GM18858 (cell line): ENCODE measurements at regions not wholly inside any gene's neighbourhood (a gene's known extent, or its start where the extent isn't known, plus 50 kb on each side); places are given as distances from the start of the nearest gene placed in this dataset.

Experiments used
- ATAC-seq: cut with Tn5 transposase; IDR thresholded peaks from one replicate; pipeline ENCODE4 v1.9.1; 2021; ENCODE audit not compliant: unreplicated experiment

DNA sequence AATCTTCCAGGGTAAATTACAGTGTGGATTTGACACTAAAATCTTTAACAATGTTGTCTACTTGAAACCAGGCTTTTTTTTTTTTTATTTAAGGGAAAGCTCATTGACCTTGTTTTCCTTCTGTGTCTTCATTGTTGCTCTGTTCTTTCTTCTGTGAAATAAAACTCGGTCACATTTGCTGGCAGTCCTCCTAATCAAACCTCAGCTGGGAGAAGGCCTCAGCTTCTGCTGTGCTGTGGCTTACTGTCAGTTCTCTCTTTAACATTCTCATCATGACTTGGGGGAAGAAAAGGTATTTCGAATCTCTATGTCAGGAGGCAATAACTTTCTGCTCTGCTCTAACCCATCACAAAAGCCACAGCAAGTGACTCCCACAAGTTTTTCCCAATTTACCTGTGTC lies 268.9 kb downstream of the ZNF608 start:
- no peak for ATAC-seq

GRCh38 chr5:124477062-124477461 lies 269.4 kb downstream of the ZNF608 start:
- ATAC-seq: no peak

- ATAC-seq: no peak
Observed at GRCh38 chr5:124474528-124475215, 271.8 kb downstream of the ZNF608 start.

- ATAC-seq: no peak
Observed at GRCh38 chr5:124468671-124469411, 277.6 kb downstream of the ZNF608 start.

DNA sequence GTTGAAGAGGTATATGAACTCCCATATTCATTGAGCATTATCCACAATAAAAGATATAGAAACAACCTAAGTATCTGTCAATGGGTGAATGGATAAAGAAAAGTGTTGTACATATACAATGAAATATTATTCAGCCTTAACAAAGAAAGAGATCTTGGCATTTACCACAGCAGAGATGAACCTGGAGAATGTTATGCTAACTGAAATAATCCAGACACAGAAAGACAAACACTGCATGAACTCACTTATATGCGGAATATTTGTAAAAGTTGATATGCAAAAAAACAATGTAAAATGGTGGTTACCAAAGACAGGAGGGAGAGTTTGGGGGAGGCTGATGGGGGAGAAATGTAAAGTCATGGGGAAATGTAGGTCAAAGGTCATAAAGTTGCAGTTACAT lies 278.7 kb downstream of the ZNF608 start:
- ATAC-seq: no peak

GRCh38 chr5:124466011-124466410 lies 280.4 kb downstream of the ZNF608 start:
- ATAC-seq: no peak

- ATAC-seq: no peak
Observed at GRCh38 chr5:124463851-124464250, 282.6 kb downstream of the ZNF608 start.

DNA sequence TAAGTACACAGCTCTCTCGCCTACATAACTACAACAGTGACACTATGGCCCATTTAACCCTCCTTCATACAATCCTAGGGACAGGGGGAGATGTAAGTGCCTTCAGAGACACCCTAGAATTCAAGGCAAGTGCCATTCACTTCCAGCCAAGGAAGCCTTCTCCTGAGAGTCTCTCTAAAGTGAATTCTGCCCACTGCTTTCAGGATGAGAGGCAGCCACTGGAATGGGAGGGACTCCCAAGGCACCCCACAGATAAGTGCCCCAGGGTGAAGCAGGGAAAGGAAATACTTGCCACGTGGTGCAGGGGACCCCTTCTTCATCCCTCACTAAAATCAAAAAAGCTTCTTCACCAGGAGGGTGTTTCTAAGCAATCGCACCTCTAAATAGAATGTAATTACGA lies 283.7 kb downstream of the ZNF608 start:
- no peak for ATAC-seq

GRCh38 chr5:124461941-124462340 lies 284.5 kb downstream of the ZNF608 start:
- ATAC-seq: no peak

GRCh38 chr5:124461157-124461556 lies 285.3 kb downstream of the ZNF608 start:
- ATAC-seq: peak; percentile 50

GRCh38 chr5:124460642-124461041 lies 285.8 kb downstream of the ZNF608 start:
- no peak for ATAC-seq

DNA sequence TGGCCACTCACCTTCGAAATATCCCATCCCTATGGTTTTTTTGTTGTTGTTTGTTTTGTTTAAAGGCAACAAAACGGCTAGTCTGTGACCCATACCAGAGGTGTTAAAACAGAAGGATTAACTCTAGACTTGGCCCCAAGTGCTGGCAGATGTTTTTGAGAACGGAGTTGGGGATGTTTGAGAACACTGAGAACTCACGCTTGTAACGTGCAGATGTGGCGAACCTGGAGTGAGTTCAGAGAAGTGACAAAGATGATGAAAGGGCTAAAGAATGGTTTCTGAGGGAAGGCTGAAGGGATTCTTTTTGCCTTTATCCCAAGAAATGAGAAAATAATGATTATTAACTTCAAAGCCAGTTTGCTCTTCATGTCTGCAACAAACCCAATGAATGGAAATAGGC lies 286.5 kb downstream of the ZNF608 start:
- no peak for ATAC-seq

DNA sequence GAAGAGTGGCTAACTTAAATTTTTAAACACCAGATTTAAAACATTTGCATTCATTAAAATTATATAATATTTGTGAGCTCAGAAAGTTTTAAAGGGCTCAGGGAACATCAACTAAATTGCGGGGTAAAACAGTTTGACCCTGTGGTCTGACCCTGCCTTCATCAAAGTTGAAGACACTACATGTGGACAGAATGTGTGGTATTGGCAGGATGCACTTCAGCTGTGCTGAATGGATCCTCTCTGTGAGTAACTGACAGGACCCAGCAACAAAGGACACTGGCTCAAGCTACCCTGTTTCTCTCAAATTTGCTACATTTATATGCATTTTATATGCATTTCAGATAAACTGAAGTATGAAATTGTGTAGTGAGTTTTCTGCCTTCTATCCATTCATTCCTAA lies 288.5 kb downstream of the ZNF608 start:
- no peak for ATAC-seq

- no peak for ATAC-seq
Observed at GRCh38 chr5:124457101-124457500, 289.3 kb downstream of the ZNF608 start.

GRCh38 chr5:124456249-124456648 lies 290.2 kb downstream of the ZNF608 start:
- no peak for ATAC-seq

DNA sequence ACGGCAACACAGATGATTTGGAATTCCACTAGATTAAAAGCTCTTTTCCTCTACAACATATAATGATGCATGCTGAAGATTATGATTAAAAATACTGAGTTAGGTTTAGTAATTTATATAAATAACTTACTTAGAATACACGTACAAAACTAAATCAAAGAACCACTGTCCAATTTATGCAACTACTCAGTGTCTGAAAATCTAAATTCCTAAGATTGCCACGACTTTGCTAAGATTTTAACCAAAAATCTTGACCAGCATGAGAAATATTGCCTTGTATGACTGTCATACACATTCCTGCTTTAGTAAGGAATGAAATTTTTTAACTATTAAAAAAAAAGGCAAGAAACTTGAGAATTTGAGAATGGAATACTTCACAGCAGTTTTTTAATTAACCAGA lies 292.4 kb downstream of the ZNF608 start:
- ATAC-seq: peak; percentile 0

- peak; percentile 95 for ATAC-seq
Observed at GRCh38 chr5:124453221-124454051, 293.0 kb downstream of the ZNF608 start.

- no peak for ATAC-seq
Observed at GRCh38 chr5:124452412-124452811, 294.0 kb downstream of the ZNF608 start.

DNA sequence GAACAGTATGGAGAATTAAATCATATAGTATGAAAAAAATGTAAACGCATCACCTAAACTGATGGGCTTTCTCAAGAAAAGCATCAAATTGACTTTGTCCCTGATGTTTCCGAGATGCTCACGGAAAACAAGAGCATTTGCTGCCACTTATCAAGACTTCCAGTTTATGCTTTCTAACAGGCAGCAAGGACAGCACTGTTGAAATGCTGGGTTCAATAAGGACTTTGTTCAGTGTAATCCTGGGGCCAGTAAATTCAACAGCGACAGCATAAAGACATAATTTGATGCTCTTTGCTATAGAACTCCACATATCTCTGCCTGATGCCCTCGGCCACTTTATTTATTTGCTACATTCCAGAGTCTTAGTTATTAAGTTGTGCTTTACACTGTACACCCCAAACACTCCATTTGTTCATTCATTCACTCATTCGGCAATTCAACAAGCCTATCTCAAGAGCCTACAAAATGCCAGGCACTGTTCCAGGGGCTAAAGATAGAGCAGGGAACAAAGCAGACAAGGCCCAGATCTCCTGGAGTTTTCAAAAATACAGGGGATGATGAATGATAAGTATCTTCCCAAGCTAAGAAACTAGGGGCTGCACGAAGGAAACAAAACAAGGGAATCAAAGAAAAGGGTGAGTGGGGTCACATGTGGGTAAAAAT lies 294.6 kb downstream of the ZNF608 start:
- ATAC-seq: no peak

DNA sequence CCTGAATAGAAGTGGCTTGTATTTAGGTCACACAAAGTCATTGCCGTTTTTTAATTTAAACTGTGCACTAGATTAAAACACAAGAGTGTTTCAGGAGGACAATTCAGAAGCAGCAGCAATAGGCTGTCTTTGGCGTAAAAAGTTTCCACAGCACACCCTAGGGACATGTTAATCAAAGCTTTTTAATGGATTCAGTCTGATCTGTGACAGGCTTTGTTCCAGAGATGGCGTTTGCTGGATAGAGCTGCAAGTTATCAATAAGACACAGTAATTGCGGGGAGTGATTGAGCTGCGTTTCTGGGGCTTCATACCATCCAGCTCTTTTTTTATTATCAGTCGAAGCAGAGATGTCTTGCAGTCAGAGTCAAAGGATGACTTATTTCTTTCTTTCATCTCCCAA lies 300.3 kb downstream of the ZNF608 start:
- no peak for ATAC-seq

DNA sequence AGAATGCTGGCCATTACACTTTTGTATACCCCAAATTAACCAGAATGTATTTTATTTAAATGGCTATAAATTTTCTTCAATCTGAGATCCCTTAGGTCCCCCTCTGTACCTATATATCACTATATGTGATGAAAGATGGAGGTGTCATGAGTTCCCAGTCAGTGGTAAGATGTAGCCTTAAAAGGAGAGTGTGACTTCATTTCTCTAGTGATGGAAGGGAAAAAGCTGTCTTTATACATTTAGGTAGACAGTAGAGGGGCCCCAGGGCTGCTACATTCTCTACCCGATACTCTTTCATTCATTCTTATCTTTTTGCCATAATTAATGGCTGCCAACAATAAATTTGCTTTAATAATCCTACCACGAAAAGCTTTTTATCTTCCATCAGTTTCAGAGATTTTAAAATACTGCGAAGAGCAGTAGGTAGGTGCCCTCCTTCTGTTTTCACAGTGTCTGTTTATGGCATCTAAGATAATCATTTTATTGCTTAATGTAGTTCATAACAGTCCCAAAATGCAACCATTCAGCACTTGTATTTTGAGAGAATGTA lies 301.3 kb downstream of the ZNF608 start:
- no peak for ATAC-seq
